ENCODE measurements at regions not wholly inside any gene's neighbourhood (a gene's known extent, or its start where the extent isn't known, plus 50 kb on each side); places are given as distances from the start of the nearest gene placed in this dataset.
A peak's percentile ranks its signal among the peaks of the same experiment; 100 is the strongest.

DNA sequence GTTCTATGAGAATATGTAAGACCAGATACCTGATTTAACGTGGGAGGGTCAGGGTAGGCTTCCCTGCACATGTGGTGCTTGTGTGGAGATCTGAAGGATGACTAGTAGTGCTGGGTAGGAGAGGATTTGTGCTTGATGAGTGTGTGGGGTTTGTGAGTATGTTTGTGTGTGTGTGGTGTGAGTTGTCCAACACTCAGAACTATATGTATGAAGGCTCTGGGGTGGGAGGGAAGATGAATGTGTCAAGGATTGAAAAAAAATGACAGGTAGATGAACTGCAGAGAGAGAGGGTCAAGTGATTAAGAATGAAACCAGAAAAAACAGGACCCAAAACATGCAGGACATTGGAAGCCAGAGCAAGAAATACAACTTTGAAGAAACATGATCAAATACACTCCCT, 154.6 kb upstream of the NR3C1 start:
- POLR2A ChIA-PET: no interaction called here
- H3K79me2 ChIP-seq (ENCODE audit: insufficient read depth, low read length): no peaks in the 10 kb centered on the region
- 97% methylated on average over 1 of the region's 1 CpG for WGBS (ENCODE audit: low lambda C conversion rate)

DNA sequence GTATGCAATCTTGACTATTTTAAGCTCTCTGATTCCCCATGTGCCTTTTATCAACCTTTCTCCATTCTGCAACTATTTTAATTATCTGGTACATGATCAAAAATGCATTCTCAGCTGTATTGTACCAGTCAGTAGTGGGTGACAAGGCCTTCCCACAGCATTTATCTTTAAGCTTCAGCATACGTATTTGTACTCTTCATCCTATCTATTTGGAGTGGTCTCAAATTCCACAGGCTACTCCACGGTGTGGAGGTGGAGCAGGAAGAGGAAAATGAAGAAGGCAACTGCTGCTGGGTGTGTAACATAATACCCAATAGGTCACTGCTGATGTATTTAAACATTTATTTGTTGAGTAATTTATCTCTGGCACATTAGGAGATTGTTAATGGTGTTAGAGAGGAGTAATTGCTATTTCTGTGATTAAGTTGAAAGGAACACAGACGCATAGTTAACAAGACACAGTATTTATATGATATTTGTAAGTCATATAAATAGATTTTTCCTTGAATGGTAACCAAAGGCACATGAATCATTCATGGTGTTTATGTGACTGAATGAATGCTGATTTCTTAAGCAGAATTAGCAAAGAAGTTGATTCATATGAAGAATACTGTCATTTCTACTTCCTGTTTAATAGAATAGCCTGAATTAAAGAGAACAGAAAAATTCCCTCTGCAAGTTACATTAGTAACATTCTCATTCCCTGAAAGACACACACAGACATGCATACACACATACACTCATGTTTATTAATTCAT, 153.8 kb upstream of the NR3C1 start:
- ATAC-seq (0 out of 3 replicates have a peak, but pooled peaks have one; percentile 24), FAIRE-seq (no peak), DNase-seq (ENCODE audit: low spot score) (no peak)
- H3K9ac ChIP-seq (ENCODE audit: insufficient read depth, low read depth, low read length): no peak overlapping the region
- H4K20me1 ChIP-seq (ENCODE audit: insufficient read depth, low read length): no peaks in the 10 kb centered on the region
- no peaks in the 10 kb centered on the region for H3K27me3 ChIP-seq (ENCODE audit: control insufficient read depth in 1 of 2, insufficient read depth in 2 of 2, low read length in 2 of 2)
- no peak overlapping the region for H3K4me2 ChIP-seq (ENCODE audit: low read depth, low read length)
- WGBS (ENCODE audit: low lambda C conversion rate): 43% methylated on average over 3 of the region's 3 CpGs
- H3K79me2 ChIP-seq (ENCODE audit: insufficient read depth, low read length): no peaks in the 10 kb centered on the region
- CTCF ChIA-PET (ENCODE audit: low intra/inter-chr PET ratio, low total read pairs): no interaction called here
- no peaks in the 10 kb centered on the region for H3K36me3 ChIP-seq (replicated peaks in 1 of 2; ENCODE audit: control insufficient read depth in 1 of 2, insufficient read depth in 2 of 2, low read length in 2 of 2)
- no TSS peak for BruUV-seq (replicated peaks)
- intact Hi-C loops (cut with micrococcal nuclease; ENCODE audit: unreplicated experiment) (no loop called here), in situ Hi-C loops (cut with HindIII; ENCODE audit: extremely low pct_ligation_motif_present, low pct_unique_long_range_greater_than_20kb) (no loop called here)
- no peak overlapping the region for H3K27ac ChIP-seq (ENCODE audit: extremely low read length, insufficient read depth, low read length)
- POLR2A ChIA-PET: no interaction called here
- H3K4me3 ChIP-seq (replicated peaks in 1 of 3; ENCODE audit: insufficient read depth in 1 of 3, low read depth in 2 of 3, low read length in 3 of 3): no peak overlapping the region
- peaks cover 76% of the 10 kb centered on the region for H3K4me1 ChIP-seq (ENCODE audit: insufficient read depth, low read length)
- no peak overlapping the region for H2AFZ ChIP-seq (ENCODE audit: low read length)
- no peaks in the 10 kb centered on the region for H3K9me3 ChIP-seq (ENCODE audit: low read length)
- TF ChIP-seq SOX5 (CRISPR knock-in tag; IDR thresholded peaks at IDR 0.05; ENCODE audit: borderline replicate concordance) (no peak), IKZF1 (IDR thresholded peaks at IDR 0.05) (no peak), MAFK (conservative IDR thresholded peaks at IDR 0.05 in 1 of 2, IDR thresholded peaks at IDR 0.05 in 1 of 2; ENCODE audit: low read length in 2 of 2) (peak; percentile 38; a peak in 2 of 4 replicates), GABPA (IDR thresholded peaks at IDR 0.05; ENCODE audit: low read depth, low read length) (no peak), GABPA (CRISPR knock-in tag; IDR thresholded peaks at IDR 0.05; ENCODE audit: low read depth) (0 out of 2 replicates have a peak, but pooled peaks have one; percentile 10), IKZF4 (CRISPR knock-in tag; IDR thresholded peaks at IDR 0.05; ENCODE audit: borderline replicate concordance, low read depth, not compliant biosample characterization) (no peak), PHF21A (CRISPR knock-in tag; IDR thresholded peaks at IDR 0.05) (no peak)
- TF ChIP-seq, protein P1, sequence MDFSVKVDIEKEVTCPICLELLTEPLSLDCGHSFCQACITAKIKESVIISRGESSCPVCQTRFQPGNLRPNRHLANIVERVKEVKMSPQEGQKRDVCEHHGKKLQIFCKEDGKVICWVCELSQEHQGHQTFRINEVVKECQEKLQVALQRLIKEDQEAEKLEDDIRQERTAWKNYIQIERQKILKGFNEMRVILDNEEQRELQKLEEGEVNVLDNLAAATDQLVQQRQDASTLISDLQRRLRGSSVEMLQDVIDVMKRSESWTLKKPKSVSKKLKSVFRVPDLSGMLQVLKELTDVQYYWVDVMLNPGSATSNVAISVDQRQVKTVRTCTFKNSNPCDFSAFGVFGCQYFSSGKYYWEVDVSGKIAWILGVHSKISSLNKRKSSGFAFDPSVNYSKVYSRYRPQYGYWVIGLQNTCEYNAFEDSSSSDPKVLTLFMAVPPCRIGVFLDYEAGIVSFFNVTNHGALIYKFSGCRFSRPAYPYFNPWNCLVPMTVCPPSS (IDR thresholded peaks at IDR 0.05): no peak
- TF ChIP-seq, protein P2, sequence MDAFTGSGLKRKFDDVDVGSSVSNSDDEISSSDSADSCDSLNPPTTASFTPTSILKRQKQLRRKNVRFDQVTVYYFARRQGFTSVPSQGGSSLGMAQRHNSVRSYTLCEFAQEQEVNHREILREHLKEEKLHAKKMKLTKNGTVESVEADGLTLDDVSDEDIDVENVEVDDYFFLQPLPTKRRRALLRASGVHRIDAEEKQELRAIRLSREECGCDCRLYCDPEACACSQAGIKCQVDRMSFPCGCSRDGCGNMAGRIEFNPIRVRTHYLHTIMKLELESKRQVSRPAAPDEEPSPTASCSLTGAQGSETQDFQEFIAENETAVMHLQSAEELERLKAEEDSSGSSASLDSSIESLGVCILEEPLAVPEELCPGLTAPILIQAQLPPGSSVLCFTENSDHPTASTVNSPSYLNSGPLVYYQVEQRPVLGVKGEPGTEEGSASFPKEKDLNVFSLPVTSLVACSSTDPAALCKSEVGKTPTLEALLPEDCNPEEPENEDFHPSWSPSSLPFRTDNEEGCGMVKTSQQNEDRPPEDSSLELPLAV (CRISPR knock-in tag; conservative IDR thresholded peaks at IDR 0.05; ENCODE audit: low read depth): no peak

More for the DNA sequence above, 154.6 kb upstream of the NR3C1 start:
- Histone ChIP-seq H3K4me3 (replicated peaks in 1 of 3; ENCODE audit: insufficient read depth in 1 of 3, low read depth in 2 of 3, low read length in 3 of 3) (no peak overlapping the region), H3K27ac (ENCODE audit: extremely low read length, insufficient read depth, low read length) (no peak overlapping the region), H3K27me3 (ENCODE audit: control insufficient read depth in 1 of 2, insufficient read depth in 2 of 2, low read length in 2 of 2) (no peaks in the 10 kb centered on the region), H3K9me3 (ENCODE audit: low read length) (no peaks in the 10 kb centered on the region), H4K20me1 (ENCODE audit: insufficient read depth, low read length) (no peaks in the 10 kb centered on the region), H3K4me2 (ENCODE audit: low read depth, low read length) (no peak overlapping the region), H3K4me1 (ENCODE audit: insufficient read depth, low read length) (peaks cover 77% of the 10 kb centered on the region), H3K36me3 (replicated peaks in 1 of 2; ENCODE audit: control insufficient read depth in 1 of 2, insufficient read depth in 2 of 2, low read length in 2 of 2) (no peaks in the 10 kb centered on the region), H3K9ac (ENCODE audit: insufficient read depth, low read depth, low read length) (no peak overlapping the region), H2AFZ (ENCODE audit: low read length) (no peak overlapping the region)
- in situ Hi-C loops (cut with HindIII; ENCODE audit: extremely low pct_ligation_motif_present, low pct_unique_long_range_greater_than_20kb) (no loop called here), intact Hi-C loops (cut with micrococcal nuclease; ENCODE audit: unreplicated experiment) (no loop called here)
- no peak for DNase-seq (ENCODE audit: low spot score)
- BruUV-seq (replicated peaks): no TSS peak
- no peak for FAIRE-seq
- CTCF ChIA-PET (ENCODE audit: low intra/inter-chr PET ratio, low total read pairs): no interaction called here
- ATAC-seq: no peak
- TF ChIP-seq ZNF777 (CRISPR knock-in tag; IDR thresholded peaks at IDR 0.05): no peak
- TF ChIP-seq, protein P3, sequence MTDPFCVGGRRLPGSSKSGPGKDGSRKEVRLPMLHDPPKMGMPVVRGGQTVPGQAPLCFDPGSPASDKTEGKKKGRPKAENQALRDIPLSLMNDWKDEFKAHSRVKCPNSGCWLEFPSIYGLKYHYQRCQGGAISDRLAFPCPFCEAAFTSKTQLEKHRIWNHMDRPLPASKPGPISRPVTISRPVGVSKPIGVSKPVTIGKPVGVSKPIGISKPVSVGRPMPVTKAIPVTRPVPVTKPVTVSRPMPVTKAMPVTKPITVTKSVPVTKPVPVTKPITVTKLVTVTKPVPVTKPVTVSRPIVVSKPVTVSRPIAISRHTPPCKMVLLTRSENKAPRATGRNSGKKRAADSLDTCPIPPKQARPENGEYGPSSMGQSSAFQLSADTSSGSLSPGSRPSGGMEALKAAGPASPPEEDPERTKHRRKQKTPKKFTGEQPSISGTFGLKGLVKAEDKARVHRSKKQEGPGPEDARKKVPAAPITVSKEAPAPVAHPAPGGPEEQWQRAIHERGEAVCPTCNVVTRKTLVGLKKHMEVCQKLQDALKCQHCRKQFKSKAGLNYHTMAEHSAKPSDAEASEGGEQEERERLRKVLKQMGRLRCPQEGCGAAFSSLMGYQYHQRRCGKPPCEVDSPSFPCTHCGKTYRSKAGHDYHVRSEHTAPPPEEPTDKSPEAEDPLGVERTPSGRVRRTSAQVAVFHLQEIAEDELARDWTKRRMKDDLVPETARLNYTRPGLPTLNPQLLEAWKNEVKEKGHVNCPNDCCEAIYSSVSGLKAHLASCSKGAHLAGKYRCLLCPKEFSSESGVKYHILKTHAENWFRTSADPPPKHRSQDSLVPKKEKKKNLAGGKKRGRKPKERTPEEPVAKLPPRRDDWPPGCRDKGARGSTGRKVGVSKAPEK (CRISPR knock-in tag; IDR thresholded peaks at IDR 0.05; ENCODE audit: borderline replicate concordance): no peak
- no peak for TF ChIP-seq POLR2AphosphoS5 (IDR thresholded peaks at IDR 0.05; ENCODE audit: low read depth, low read length)
- no peak for TF ChIP-seq FOXC1 (CRISPR knock-in tag; IDR thresholded peaks at IDR 0.05; ENCODE audit: borderline replicate concordance)
- TF ChIP-seq ZSCAN12 (CRISPR knock-in tag; IDR thresholded peaks at IDR 0.05): no peak

All from HepG2 (cell line).